ENCODE measurements at regions not wholly inside any gene's neighbourhood (a gene's known extent, or its start where the extent isn't known, plus 50 kb on each side); places are given as distances from the start of the nearest gene placed in this dataset.

GRCh38 chr9:99303177-99303576 is 81.1 kb downstream of the SEC61B start:
- no peak for TF ChIP-seq POLR2AphosphoS5 (IDR thresholded peaks at IDR 0.05; ENCODE audit: low read depth, low read length)
- no peak for TF ChIP-seq TAF1 (IDR thresholded peaks at IDR 0.05; ENCODE audit: borderline replicate concordance, low read depth, low read length)
- no peak for TF ChIP-seq POLR2A (IDR thresholded peaks at IDR 0.05; ENCODE audit: low read depth, low read length)
- DNase-seq (ENCODE audit: insufficient read length): no peak
- no peak for FAIRE-seq

DNA sequence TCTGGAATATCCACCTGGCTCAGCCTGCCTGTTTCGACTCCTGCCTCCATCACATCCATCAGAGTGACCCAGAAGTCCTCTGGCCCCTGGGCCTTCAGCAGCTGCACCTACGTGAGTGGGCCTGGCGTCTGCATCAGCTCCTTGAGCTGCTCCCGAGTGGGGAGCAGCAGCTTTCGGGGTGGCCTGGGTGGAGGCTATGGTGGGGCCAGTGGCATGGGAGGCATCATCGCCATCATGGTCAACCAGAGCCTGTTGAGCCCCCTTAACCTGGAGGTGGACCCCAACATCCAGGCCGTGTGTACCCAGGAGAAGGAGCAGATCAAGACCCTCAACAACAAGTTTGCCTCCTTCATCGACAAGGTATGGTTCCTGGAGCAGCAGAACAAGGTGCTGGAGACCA is 83.0 kb downstream of the SEC61B start:
- no peak for TF ChIP-seq POLR2AphosphoS5 (IDR thresholded peaks at IDR 0.05; ENCODE audit: low read depth, low read length)
- TF ChIP-seq POLR2A (IDR thresholded peaks at IDR 0.05; ENCODE audit: low read depth, low read length): no peak
- TF ChIP-seq TAF1 (IDR thresholded peaks at IDR 0.05; ENCODE audit: borderline replicate concordance, low read depth, low read length): no peak
- DNase-seq (ENCODE audit: insufficient read length): no peak

GRCh38 chr9:99305820-99306811 is 84.0 kb downstream of the SEC61B start:
- TF ChIP-seq TAF1 (IDR thresholded peaks at IDR 0.05; ENCODE audit: borderline replicate concordance, low read depth, low read length) (no peak), POLR2A (IDR thresholded peaks at IDR 0.05; ENCODE audit: low read depth, low read length) (no peak), POLR2AphosphoS5 (IDR thresholded peaks at IDR 0.05; ENCODE audit: low read depth, low read length) (no peak)
- FAIRE-seq (no peak), DNase-seq (ENCODE audit: insufficient read length) (no peak)

More for the DNA sequence above, 83.0 kb downstream of the SEC61B start:
- no peak for FAIRE-seq

DNA sequence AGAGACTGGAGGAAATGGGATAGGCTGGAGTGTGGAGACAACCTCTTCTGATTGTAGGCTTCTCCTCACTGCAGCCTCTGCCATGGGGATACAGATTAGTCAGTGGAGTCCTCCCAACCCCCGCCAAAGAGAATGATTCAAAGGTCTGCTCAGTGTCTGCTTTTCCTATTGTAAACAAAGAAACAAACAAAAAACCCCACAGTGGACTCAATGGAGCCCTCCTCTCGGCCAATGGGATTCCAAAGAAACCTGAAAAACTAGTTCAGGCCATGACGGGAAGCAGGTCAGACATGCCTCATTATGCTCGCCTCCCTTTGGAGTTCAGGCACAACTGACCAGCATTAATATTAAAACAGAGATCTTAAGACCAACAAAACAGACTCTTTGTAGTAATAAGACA is 85.8 kb downstream of the SEC61B start:
- no peak for FAIRE-seq
- no peak for DNase-seq (ENCODE audit: insufficient read length)
- TF ChIP-seq TAF1 (IDR thresholded peaks at IDR 0.05; ENCODE audit: borderline replicate concordance, low read depth, low read length): no peak
- TF ChIP-seq POLR2A (IDR thresholded peaks at IDR 0.05; ENCODE audit: low read depth, low read length): no peak
- no peak for TF ChIP-seq POLR2AphosphoS5 (IDR thresholded peaks at IDR 0.05; ENCODE audit: low read depth, low read length)

DNA sequence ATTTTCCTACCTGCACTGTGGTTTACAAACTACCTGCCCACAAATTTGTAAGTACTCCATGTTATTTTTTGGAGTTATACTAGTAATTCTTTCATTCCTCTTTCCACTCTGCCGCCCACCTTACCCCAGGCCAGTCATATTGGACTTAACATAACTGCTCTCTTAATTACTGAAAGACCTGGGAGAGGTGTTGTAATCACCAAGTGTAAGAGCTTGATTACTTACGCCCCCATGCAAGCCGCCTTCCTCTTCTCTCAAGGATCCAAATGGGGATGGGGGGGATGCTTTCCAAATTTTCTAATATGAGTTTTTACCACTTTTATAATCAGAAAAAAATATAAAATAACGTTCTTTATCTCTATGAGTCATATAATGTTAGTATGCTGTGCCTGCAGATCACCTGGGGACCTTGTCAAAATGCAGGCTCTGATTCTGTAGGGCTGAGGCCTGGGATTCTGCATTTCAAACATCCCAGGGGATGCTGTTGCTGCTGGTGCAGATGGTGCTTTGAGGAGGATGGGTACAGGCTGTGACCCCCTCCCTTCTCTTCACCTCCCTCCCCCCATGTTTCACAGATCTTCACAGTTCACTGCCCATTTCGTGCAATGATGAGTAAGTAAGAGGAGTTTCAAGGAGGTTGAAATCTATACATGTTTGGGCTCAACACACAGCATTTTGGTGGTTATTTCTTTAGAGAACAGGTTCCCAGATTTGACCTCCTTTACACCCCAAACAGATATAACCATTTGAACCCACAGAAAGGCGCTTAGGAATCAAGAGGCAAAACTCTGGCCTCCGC is 87.3 kb downstream of the SEC61B start:
- no peak for DNase-seq (ENCODE audit: insufficient read length)
- TF ChIP-seq POLR2AphosphoS5 (IDR thresholded peaks at IDR 0.05; ENCODE audit: low read depth, low read length) (no peak), POLR2A (IDR thresholded peaks at IDR 0.05; ENCODE audit: low read depth, low read length) (no peak), TAF1 (IDR thresholded peaks at IDR 0.05; ENCODE audit: borderline replicate concordance, low read depth, low read length) (no peak)
- FAIRE-seq: peak; percentile 14

- TF ChIP-seq TAF1 (IDR thresholded peaks at IDR 0.05; ENCODE audit: borderline replicate concordance, low read depth, low read length) (no peak), POLR2AphosphoS5 (IDR thresholded peaks at IDR 0.05; ENCODE audit: low read depth, low read length) (no peak), POLR2A (IDR thresholded peaks at IDR 0.05; ENCODE audit: low read depth, low read length) (no peak)
- FAIRE-seq (no peak), DNase-seq (ENCODE audit: insufficient read length) (no peak)
These were observed 90.7 kb downstream of the SEC61B start for GRCh38 chr9:99312736-99313135.

- DNase-seq (ENCODE audit: insufficient read length): no peak
- TF ChIP-seq TAF1 (IDR thresholded peaks at IDR 0.05; ENCODE audit: borderline replicate concordance, low read depth, low read length): no peak
- TF ChIP-seq POLR2AphosphoS5 (IDR thresholded peaks at IDR 0.05; ENCODE audit: low read depth, low read length): no peak
- TF ChIP-seq POLR2A (IDR thresholded peaks at IDR 0.05; ENCODE audit: low read depth, low read length): no peak
- FAIRE-seq: no peak
These were observed 97.0 kb downstream of the SEC61B start for GRCh38 chr9:99319048-99319447.

GRCh38 chr9:99322299-99322698 is 100.2 kb downstream of the SEC61B start:
- TF ChIP-seq POLR2AphosphoS5 (IDR thresholded peaks at IDR 0.05; ENCODE audit: low read depth, low read length) (no peak), POLR2A (IDR thresholded peaks at IDR 0.05; ENCODE audit: low read depth, low read length) (no peak), TAF1 (IDR thresholded peaks at IDR 0.05; ENCODE audit: borderline replicate concordance, low read depth, low read length) (no peak)
- FAIRE-seq (peak; percentile 53), DNase-seq (ENCODE audit: insufficient read length) (no peak)

DNA sequence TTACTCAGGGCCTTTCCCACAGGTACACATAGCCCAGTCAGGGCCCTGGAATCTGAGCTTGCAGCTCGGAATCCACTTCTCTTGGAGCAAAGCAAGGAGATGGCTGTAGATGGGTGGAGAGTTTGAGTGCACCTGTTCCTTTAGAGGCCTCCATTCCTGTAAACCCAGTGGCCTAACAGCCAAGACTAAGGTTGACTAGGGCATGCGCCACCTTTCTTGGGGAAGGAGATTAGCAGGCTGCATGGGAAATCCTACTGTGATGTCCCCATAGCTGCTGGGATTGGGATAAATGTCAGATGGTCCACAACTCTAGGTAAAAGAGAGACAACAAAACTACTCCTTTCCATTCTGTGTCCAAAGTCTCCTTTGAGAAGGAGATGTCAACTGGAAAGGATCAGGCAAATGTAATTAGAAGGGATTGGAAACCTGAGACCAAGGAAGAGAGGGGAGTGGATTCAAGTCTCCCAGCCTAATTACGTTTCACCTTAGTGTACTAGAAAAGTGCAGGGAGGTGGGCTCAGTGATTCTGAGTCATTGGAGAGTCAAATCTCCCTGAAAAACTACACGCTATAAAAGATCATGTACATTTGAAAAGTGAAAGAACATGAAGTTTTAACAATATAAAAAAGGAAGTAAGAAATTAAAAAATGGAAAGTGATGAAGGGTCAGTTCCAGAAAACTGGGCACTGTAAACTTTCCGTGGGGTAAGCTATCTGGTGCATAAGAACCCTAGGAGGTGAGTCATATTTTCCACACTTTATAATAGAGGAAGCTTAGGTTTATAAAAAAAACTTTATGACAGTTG is 104.2 kb downstream of the SEC61B start:
- FAIRE-seq (no peak), DNase-seq (ENCODE audit: insufficient read length) (no peak)
- TF ChIP-seq POLR2AphosphoS5 (IDR thresholded peaks at IDR 0.05; ENCODE audit: low read depth, low read length) (no peak), TAF1 (IDR thresholded peaks at IDR 0.05; ENCODE audit: borderline replicate concordance, low read depth, low read length) (no peak), POLR2A (IDR thresholded peaks at IDR 0.05; ENCODE audit: low read depth, low read length) (no peak)

DNA sequence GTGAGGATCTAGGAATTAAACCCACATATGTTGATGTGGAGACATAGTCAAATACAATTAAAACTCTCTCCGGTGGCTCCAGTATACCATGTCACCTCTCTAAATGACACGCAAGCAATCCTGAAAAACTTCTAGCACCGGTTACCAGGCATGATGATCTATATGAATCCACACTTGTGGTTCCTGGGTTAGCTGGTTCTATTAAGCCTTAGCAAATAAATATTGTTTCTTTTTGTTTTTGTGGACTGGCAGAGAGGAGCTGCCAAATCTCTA is 104.8 kb downstream of the SEC61B start:
- DNase-seq (ENCODE audit: insufficient read length) (no peak), FAIRE-seq (no peak)
- TF ChIP-seq POLR2A (IDR thresholded peaks at IDR 0.05; ENCODE audit: low read depth, low read length): no peak
- TF ChIP-seq TAF1 (IDR thresholded peaks at IDR 0.05; ENCODE audit: borderline replicate concordance, low read depth, low read length): no peak
- no peak for TF ChIP-seq POLR2AphosphoS5 (IDR thresholded peaks at IDR 0.05; ENCODE audit: low read depth, low read length)

- no peak for FAIRE-seq
- no peak for DNase-seq (ENCODE audit: insufficient read length)
These were observed 105.6 kb downstream of the SEC61B start for GRCh38 chr9:99327667-99328066.

More at GRCh38 chr9:99327667-99328066, 105.6 kb downstream of the SEC61B start:
- TF ChIP-seq POLR2AphosphoS5 (IDR thresholded peaks at IDR 0.05; ENCODE audit: low read depth, low read length) (no peak), TAF1 (IDR thresholded peaks at IDR 0.05; ENCODE audit: borderline replicate concordance, low read depth, low read length) (no peak), POLR2A (IDR thresholded peaks at IDR 0.05; ENCODE audit: low read depth, low read length) (no peak)
